SHP77 (cell line): ENCODE measurements at regions not wholly inside any gene's neighbourhood (a gene's known extent, or its start where the extent isn't known, plus 50 kb on each side); places are given as distances from the start of the nearest gene placed in this dataset.
"Not testable (repeated sequence)": the region's sequence is repeated elsewhere in the genome, so short reads cannot be mapped to it uniquely, and the experiment has no call there.

ENCODE experiments used
- DNase-seq, 2 experiments: peaks; one replicate each; lab custom pipeline; 2025; lab: John Stamatoyannopoulos, UW

DNA sequence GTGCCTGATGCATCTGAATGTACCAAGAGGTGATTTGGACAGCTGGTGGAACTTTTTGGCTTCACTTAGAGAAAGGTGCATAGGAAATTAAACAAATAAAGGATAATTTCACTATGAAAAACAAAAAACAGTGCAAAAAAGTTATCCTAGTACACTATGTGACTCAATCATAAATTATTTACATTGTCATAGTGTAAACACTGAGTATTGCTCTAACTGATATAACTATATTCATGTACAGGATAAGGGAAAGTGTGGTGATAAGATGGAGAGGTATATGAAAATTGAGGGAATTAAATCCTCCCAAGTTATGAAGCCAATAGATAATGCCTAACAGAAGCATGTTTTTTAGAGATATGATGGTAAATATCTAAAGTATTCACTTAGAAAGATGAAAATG lies 50.2 kb upstream of the CPNE4 start:
- no peak for DNase-seq

DNA sequence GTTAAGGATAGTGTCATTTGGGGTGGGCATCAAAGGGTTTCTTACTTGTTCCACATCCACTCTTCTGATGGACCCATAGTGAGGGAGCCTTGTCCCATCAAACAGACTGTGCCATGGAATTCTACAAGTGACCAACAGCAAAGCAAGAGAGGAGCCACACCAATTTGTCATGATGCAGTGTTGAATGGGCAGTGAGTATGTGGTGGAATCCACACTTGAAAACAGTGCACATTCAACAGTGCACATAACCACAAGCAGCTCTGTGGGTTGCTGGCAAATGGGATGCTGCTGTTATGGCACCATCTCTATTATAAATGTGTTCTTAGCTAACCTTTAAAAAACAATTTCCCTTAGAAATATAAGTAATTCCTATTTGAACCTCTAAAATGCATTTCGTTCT lies 52.5 kb upstream of the CPNE4 start:
- DNase-seq = no peak

DNA sequence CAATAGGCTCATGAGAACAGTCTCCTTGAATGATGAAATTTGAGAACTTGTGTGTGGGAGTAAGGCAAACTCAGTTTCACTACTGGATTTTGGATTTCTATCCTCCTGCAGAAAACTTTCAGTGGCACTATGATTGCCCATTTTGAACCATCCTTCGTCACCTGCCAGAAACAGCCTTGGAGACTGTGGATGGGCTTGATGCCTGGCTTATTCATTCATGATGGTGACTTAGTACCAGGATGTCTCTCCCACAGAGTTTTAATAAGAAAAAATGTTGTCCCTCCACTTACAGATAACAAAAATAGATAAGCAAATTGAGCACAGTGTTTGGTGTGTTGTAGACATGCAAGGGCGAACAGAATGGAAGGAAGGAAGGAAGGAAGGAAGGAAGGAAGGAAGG lies 53.5 kb upstream of the CPNE4 start:
- DNase-seq = no peak

DNA sequence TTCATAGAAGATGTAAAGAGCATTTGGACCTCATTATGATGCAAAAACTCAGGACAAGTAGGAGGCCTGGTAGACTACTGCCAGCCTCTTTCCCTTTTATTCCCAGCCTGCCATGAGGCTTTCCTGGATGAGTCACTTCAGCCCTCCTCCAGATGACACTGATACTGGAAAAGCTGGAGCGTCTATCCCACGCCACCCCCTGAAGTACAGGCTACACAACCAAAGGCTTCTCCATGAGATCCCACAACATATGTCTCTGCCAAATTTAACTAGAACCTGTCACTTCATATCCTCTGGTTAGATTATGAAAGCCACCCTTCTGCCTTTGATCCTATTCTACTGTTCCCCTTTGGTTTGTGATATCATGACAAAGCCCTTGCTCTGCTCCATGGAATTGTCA lies 56.1 kb upstream of the CPNE4 start:
- DNase-seq = no peak

DNA sequence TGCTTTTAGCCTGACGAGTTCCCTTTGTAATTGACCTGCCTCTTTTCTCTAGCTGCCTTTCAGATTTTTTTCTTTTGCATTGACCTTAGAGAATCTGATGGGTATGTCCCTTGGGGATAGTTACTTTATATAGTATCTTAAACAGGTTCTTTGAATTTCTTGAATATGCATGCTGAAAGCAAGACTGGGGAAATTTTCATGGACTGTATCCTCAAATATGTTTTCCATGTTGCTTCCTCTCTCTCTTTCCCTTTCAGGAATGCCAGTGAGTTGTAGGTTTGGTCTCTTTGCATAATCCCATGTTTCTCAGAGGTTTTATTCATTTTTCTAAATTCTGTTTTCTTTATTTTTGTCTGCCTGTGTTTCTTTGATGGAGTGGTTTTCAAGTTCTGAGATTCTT lies 81.8 kb upstream of the CPNE4 start:
- DNase-seq = no peak

DNA sequence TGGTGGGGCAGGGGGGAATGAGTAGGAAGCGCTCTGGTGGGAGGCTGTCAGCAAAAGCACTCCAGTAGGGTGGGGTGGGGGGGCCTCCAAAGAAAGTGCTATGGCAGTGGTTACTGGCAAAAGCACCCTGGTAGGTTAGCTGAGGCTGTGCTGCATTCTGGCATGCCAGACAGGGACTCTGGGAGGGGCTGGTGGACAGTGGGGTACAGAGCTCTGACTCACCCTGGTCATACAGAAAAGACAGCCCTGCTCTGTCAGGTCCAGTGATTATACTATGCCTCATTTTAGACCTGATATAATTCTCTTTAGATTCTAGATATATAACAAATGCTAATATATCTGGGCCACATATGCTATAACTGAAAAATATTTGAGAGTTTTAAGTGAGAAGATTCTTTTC lies 82.8 kb upstream of the CPNE4 start:
- no peak for DNase-seq

DNA sequence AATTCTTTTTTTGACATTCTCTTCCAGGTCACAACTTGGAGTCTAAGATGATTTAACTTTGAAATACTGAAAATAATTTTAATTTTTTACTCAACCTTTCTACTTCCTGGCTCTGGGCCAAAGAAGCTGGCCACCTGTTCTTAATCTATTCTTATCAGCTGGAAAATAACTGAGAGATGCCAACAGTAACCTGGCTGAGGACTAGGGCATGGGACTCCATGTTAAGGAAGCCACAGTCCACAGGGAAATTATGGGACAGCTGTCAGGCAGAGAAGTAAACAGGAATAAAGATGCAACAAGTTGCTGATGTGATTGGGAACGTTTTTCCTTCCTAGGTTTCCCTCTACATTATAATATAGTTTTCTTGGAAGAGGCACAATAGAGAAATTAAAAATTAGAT lies 84.7 kb upstream of the CPNE4 start:
- DNase-seq = no peak

DNA sequence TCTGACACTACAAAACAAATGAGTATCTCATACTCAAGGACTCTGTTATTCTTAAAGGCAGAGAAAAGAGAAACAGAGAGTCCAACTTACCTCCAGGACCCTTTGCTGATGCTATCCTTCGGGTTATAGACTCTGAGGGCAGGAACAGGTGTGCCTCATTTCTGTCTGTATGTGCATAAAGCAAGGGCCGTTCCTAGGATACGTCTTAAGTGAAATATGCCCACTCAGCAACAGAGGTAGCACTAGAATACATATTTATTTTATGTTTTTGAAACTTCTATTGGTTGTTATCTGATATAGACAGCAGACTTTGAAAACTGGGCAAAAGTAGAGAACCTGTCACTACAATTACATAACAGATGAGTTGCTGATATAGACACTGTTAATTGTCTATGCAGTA lies 89.3 kb upstream of the CPNE4 start:
- no peak for DNase-seq

DNA sequence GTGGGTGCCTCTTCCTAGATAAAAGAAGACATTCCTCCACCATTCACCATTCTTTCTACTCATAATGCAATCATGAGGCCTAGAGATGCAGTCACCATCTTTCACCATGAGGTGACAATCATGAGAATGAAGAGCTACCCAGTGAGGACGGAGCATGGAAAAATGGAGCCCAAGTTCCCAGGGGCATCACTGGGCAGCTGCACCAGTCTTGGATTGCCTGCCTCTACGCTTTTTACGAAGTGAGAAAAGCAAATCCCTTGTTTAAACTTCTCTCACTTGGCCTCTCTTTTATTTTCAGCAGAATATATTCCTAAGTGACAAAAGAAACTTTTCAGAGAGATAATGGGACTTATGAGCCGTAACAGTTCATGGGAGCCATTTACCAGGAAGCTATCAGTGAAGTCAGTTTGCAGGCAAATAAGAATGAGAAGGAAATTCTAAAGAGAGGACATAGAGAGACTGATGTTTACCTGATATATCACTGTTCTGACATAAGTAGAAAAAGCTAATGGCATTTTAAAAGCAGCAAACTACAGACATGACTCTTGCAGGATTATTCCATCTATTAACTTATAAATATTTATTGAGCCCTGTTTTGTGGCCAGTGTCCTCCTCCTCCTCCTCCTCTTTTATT lies 90.0 kb upstream of the CPNE4 start:
- no peak for DNase-seq

DNA sequence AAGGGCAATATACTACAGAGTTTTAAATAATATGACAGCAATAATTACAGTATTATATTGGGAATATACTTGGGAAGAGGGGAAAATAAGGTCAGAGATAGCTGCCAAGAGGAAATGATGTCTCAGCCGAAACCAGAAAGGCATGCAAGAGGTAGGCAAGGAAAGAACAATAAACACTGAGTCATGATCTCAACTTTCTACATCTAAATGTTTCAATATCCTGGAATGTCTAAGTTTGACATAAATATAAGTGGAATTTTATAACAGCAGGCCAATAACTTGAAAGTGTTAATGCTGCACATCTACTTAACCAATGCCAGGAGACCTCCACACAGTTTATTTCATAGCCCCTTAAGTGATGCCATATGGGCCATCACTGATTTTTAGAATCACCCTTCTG lies 99.8 kb upstream of the CPNE4 start:
- DNase-seq = no peak

DNA sequence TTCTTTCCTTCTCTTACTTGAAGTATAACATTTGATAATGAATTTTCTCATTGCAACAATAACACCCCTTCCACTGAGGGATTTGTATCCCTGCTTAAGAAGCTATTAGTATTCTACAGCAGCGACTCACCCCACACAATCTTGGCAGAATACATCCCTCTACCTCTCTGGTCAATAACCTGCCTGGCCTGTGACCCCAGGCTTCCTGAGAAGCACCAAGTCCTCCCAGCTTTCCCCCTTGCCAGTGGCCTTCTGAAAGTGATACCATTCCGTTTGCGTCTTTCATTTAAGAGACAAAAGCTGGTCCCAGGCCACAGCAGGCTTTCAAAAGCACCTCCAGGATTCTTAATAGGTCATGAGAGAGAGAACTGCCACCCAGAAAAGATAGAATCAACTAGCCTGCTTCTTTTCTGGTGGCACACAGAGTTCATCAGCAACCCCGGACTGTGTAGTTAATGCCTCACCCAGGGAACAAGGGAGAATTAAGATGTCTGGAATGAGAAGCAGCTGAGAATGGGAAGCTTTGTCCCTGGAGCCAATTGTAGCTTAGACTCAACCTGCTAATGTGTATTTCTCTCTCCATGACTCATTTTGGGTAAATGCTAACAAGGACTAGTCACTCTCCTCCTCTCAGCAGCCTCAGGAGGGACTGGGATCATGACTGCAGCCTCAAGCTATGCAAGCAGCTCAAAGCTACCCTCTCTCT lies 101.0 kb upstream of the CPNE4 start:
- no peak for DNase-seq

DNA sequence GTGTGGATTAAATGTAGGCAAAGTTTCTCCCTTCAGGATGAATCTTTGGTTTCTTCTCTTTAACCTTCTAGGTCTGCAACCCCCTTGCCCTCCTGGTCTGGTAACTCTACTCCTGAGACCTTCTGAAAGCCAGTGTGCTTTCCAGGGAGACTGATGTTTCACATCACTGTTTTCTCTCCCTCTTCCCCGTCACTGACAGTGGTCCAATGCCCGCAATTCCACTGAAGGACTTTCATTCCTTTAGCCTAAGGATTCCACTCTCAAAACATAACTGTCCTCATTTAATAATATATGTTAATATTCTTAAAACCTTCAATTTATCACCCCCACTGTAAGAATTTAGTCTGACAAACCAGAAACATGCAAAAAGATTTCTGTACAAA lies 101.5 kb upstream of the CPNE4 start:
- DNase-seq = no peak

DNA sequence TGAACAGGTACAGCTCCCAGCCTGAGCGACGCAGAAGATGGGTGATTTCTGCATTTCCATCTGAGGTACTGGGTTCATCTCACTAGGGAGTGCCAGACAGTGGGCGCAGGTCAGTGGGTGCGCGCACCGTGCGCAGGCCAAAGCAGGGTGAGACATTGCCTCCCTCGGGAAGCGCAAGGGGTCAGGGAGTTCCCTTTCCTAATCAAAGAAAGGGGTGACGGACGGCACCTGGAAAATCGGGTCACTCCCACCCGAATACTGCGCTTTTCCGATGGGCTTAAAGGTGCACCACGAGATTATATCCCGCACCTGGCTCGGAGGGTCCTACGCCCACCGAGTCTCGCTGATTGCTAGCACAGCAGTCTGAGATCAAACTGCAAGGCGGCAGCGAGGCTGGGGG lies 102.1 kb upstream of the CPNE4 start:
- not testable (repeated sequence) for DNase-seq

DNA sequence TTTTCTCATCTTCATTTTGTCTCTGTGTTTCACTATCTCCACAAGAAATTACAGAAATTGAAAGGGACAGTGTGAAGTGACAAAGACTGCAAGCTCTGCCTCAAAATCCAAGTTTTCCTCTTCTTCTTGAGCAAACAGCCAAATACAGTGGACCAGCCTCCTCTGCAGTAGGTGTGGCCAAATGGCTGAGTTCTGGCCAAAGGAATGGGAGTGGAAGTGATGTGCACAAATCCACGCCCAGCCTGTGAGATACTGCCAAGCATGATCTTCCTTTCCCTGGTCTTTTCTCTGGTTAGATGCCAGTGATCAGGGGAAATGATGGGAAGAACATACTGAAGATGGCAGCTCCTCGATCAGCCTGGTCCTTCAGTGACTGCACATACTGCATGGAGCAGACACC lies 111.0 kb upstream of the CPNE4 start:
- DNase-seq = no peak

DNA sequence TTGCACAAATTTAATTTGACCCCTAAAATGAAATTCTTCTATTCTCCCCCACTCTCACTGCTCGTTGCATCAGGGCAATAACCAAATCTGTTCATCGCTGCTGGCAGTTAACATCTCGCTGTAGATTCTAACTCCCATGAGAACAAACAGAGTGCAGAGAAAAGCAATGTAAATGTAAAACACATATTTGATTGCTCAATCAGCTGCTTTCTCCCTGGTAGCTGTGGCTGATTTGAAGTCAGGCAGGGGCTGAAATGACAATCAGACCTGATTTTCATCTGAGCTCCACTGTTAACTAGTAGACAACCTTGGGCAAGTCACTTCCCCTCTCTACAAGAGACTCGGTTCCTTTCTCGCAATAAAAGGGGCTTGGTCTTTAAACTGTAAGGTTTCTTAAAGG lies 119.8 kb upstream of the CPNE4 start:
- no peak for DNase-seq

DNA sequence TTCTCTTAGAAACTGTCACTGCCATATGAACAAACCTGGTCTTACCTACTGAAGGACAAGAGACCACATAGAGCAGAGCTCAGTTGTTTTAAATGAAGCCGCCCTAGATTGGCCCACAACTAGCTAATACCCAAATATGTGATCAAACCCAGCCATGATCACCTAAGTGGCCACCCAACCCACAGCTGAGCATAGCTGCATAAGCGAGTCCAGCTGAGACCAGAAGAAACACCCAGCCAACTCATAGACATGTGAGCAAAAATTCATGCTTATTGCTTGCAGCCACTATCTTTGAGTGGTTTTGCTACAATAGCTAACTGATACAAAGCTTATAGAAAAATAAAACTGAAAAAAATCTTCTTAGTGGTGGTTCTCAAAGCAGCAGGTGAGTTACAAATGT lies 124.3 kb upstream of the CPNE4 start:
- DNase-seq = no peak

DNA sequence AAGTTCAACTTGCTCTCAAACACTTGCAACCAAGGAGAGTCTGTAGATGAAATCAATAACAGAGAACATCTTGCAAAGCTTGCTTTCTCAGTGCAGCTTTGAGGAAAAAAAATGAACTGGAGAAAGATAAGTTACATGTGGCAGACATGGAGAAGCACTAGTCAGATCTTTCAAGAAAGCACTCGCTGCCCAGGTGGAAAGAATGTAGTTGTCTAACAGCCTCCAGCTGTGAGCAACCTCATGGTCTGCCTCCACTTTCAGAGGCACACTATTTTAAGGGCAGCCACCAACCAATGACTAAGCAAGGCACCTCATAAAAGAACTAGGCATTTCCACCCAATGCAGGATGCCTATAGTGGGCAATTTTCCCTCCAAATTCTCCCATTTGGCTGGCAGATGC lies 125.4 kb upstream of the CPNE4 start:
- no peak for DNase-seq

DNA sequence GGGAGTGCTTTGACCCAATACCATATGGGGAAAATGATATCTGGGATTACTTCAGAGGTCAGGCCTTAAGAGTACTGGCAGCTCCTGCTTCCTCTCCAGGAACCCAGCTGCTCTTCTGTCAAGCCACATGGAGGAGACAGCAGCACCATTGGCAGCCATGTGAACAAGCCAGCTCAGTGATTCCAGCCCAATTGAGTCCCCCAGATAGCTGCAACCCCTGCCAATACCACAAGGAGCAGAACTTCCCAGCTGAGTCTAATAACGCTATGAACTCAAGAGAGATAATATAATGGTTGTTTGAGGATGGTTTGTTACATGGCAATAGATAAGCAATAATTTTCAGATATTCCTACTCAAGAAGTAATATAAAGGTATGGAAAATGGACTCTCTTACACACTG lies 126.8 kb upstream of the CPNE4 start:
- DNase-seq = no peak

DNA sequence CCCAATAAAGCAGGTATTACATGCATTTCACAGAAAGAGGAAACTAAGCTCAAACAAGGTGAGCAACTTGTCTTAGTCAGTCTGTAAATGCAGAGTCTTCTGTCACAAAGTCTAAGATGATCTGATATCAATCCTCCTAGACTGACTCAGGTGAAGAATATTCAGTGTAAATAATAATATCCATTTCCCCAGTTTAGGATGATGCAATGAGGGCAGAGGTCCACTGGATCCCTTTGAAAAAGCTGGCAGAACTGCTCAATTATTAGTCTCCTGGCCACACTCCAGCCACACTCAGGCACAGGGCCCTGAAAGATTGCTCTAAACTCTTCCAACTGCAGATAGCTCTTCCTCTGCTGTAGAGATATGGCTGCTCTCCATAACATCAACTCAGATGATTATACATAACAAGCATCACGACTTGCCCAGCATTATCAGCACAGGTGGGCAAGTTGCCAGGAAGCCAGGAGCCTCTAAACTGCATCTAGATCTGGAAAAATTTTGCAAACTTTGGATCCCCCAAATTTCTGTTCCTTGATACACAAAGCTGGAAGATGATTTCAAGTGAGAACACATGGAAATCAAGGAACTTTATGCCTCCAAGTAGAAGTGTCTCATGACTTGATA lies 129.8 kb upstream of the CPNE4 start:
- DNase-seq = no peak

DNA sequence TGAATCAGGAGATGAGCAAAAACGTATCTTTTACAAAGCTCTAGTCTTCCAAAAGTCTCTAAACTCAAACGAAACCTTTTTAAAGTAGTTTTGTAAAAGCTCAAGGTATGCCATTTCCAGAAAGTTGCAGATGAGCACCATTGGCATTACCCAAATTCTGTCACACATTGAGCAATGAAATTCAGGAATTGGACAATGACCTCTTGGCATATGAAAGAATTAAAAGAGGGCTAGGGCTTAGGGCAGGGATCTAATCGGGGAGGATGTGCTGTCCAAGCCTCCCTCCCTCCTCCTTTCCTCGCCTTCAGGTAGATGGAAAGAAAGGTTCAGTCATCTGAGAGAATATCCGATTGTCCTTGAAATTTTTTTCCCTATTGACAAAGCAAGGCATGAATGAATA lies 133.1 kb upstream of the CPNE4 start:
- no peak for DNase-seq

DNA sequence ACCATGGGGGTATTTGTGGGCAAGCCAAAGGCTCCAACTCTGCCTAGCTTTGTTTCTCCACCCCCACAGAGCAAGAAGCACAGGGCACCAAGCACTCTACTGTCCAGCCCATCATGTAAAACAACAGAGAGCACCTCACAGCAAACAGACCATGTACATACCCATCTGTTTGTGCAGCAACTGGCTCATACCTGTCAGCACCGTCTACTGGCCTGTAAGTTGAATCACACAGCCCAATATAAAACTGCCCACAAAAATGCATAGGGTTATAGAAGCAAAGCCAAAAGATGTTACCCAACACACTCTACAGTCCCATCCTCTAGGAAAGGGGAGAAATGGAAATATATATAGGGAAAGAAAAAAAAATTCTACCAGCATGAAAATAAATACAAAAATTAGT lies 139.7 kb upstream of the CPNE4 start:
- no peak for DNase-seq

DNA sequence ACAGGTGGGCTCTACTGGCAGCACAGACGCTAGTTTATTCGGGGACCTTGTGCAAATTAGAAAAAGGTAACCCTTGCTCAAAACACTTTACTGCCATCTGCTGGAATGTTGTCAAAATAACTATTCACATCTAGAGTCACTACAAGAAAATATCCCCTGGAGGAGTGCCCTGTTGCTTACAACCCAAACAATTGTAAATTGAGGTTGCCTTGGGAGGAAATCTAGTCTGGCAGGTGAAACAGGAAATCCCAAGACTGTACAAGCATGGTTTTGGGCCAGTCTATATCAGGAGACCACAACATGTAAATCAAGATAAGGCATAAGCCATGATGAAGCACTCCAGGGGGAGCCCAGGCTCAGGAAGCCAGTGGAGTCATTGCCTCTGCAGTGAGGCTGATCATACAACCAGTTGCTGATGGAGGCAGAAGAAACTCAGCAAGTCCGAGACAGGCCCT lies 136.8 kb upstream of the ACP3 start:
- DNase-seq = peak; percentile 27 to 30

DNA sequence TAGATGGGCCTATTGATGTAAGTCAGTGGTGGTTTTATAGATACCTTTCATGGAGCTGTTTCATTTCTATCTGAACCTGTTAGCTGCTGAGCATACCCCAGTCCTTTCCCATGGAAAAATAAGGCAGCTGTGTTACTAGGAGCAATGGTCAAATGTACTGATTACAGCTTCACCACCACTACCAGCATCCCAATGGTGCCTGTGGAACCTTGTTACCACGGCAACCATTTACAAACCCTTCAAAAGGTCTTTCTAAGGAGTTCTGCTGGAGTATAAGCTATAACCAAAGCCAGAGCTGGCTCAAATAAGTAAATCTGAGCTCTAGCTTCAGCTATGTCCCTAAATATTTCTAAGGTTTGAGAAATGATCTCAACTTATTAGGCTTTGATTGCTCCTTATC lies 133.4 kb upstream of the ACP3 start:
- no peak for DNase-seq

DNA sequence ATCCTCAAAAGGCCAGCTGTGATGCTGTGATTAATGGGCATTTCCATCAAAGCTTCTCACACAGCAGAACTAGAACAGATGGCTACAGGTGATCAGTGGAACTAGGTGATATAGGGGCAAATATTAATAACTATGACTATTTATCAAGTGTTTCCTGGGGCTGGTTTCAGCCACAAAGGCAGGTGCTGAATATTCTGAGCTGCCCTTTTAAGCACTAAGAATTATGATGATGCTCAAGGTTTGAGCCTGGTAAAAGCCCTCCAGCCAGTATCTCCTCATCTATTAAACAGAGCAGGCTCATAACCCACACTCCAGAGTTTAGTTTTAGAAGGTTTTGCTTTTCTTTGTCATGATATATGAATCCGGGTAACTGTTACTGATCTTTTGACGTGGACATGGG lies 129.5 kb upstream of the ACP3 start:
- no peak for DNase-seq
